ENCODE measurements at regions not wholly inside any gene's neighbourhood (a gene's known extent, or its start where the extent isn't known, plus 50 kb on each side); places are given as distances from the start of the nearest gene placed in this dataset.

- H3K36me3 ChIP-seq = peaks cover 0 to 4% of the 10 kb centered on the region in 2 donors
- H3K4me3 ChIP-seq (replicated peaks in 1 of 3) = peak overlapping the region; percentile 63 to 83 (median 81)
- no peaks in the 10 kb centered on the region for H3K27me3 ChIP-seq
- intact Hi-C loops (cut with DNase I) = loop anchor here (5.0 kb wide), 1 partner anchor 64 kb away; no protein-coding TSS in a partner anchor
- no peaks in the 10 kb centered on the region for H3K9me3 ChIP-seq
- TF ChIP-seq POLR2A (IDR thresholded peaks at IDR 0.05) = peak in 1 of 2 donors; percentile 77
- TF ChIP-seq, protein P1, sequence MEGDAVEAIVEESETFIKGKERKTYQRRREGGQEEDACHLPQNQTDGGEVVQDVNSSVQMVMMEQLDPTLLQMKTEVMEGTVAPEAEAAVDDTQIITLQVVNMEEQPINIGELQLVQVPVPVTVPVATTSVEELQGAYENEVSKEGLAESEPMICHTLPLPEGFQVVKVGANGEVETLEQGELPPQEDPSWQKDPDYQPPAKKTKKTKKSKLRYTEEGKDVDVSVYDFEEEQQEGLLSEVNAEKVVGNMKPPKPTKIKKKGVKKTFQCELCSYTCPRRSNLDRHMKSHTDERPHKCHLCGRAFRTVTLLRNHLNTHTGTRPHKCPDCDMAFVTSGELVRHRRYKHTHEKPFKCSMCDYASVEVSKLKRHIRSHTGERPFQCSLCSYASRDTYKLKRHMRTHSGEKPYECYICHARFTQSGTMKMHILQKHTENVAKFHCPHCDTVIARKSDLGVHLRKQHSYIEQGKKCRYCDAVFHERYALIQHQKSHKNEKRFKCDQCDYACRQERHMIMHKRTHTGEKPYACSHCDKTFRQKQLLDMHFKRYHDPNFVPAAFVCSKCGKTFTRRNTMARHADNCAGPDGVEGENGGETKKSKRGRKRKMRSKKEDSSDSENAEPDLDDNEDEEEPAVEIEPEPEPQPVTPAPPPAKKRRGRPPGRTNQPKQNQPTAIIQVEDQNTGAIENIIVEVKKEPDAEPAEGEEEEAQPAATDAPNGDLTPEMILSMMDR (IDR thresholded peaks at IDR 0.05) = no peak
- peak overlapping the region; percentile 95 to 97 (median 97) for H3K27ac ChIP-seq
- DNase-seq = peak; percentile 88 to 91
- peaks cover 39 to 54% of the 10 kb centered on the region in 2 donors for H3K4me1 ChIP-seq
- WGBS, 2 donors = 0% methylated on average over 12 to 16 of the region's 109 CpGs
Measured at GRCh38 chr22:46071451-46072109, 78.7 kb upstream of the PPARA start.

- H3K9me3 ChIP-seq = no peaks in the 10 kb centered on the region
- intact Hi-C loops (cut with DNase I) = loop anchor here (5.0 kb wide), 1 partner anchor 65 kb away; no protein-coding TSS in a partner anchor
- DNase-seq = peak; percentile 76 to 77
- no peaks in the 10 kb centered on the region for H3K27me3 ChIP-seq
- peaks cover 0 to 4% of the 10 kb centered on the region in 2 donors for H3K36me3 ChIP-seq
- TF ChIP-seq, protein P1 (IDR thresholded peaks at IDR 0.05) = no peak
- TF ChIP-seq POLR2A (IDR thresholded peaks at IDR 0.05) = no peak
- 1 to 2% methylated on average over 7 to 22 of the region's 81 CpGs for WGBS, 2 donors
- H3K4me1 ChIP-seq = peaks cover 44 to 61% of the 10 kb centered on the region in 2 donors
- H3K4me3 ChIP-seq (replicated peaks in 1 of 3) = peak overlapping the region; percentile 63 to 83 (median 81)
- peak overlapping the region; percentile 95 to 97 (median 97) for H3K27ac ChIP-seq
Measured at GRCh38 chr22:46072110-46072881, 78.0 kb upstream of the PPARA start.

GRCh38 chr22:46072981-46073682, 77.2 kb upstream of the PPARA start:
- WGBS, 2 donors = 13 to 40% methylated on average over 16 of the region's 16 CpGs
- TF ChIP-seq, protein P1 (IDR thresholded peaks at IDR 0.05) = no peak
- no peak for TF ChIP-seq POLR2A (IDR thresholded peaks at IDR 0.05)
- H3K27ac ChIP-seq = peak overlapping the region; percentile 95 to 97 (median 97)
- H3K27me3 ChIP-seq = no peaks in the 10 kb centered on the region
- DNase-seq = peak in 1 of 2 donors; percentile 2
- peak overlapping the region; percentile 59 to 83 (median 81) for H3K4me3 ChIP-seq (replicated peaks in 1 of 3)
- intact Hi-C loops (cut with DNase I) = loop anchor here (5.0 kb wide), 1 partner anchor 66 kb away; no protein-coding TSS in a partner anchor
- H3K36me3 ChIP-seq = peaks cover 0 to 4% of the 10 kb centered on the region in 2 donors
- no peaks in the 10 kb centered on the region for H3K9me3 ChIP-seq
- H3K4me1 ChIP-seq = peaks cover 41 to 62% of the 10 kb centered on the region in 2 donors

DNA sequence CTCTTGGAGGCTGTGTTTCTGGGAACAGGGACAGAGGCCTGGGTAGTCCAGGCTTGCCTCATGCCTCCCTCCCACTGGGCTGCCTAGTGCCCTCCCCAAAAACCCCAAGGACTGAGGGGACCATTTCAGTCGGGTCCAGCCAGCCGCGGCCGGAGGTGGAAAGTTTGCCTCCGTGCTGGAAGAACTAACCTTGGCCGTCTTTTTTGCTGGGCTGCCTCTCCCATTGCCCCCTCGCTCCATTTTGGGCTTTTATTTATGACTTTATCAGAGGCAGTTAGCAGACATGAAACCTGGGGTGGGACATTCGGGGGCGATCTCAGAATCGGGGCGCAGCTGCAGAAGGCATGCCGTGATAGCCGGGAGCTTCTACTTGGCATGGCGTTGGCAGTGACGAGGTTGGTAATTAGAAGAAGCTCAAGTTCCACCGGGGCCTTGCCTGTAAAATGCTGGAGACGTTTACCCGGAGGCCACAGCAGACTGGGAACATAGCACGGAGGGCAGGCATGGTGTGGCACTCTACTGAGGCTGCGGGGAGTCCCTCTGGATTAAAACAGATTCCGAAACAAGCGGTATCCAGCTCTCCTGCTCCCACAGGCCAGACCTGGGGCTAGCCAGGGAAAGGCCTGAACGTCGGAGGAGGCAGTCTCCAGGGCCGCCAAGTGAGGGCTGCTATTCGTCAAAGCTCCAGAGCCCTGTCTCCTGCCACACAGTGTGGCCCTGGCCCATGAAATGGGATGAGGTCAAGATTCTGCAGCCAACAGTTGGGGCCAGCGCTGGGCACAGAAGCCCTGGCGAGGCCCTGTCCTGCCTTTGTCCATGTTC, 76.4 kb upstream of the PPARA start:
- H3K27me3 ChIP-seq = no peaks in the 10 kb centered on the region
- peak; percentile 15 to 40 for DNase-seq
- peak overlapping the region; percentile 59 to 83 (median 81) for H3K4me3 ChIP-seq (replicated peaks in 1 of 3)
- intact Hi-C loops (cut with DNase I) = loop anchor here (5.0 kb wide), 1 partner anchor 67 kb away; no protein-coding TSS in a partner anchor
- WGBS, 2 donors = 35 to 38% methylated on average over 17 to 27 of the region's 28 CpGs
- TF ChIP-seq POLR2A (IDR thresholded peaks at IDR 0.05) = no peak
- TF ChIP-seq, protein P1 (IDR thresholded peaks at IDR 0.05) = no peak
- peaks cover 0 to 4% of the 10 kb centered on the region in 2 donors for H3K36me3 ChIP-seq
- peaks cover 36 to 62% of the 10 kb centered on the region in 2 donors for H3K4me1 ChIP-seq
- no peaks in the 10 kb centered on the region for H3K9me3 ChIP-seq
- peak overlapping the region; percentile 95 to 97 (median 97) for H3K27ac ChIP-seq

All from thyroid gland (tissue), 4 donors.